HG03457 (cell line): ENCODE measurements at regions not wholly inside any gene's neighbourhood (a gene's known extent, or its start where the extent isn't known, plus 50 kb on each side); places are given as distances from the start of the nearest gene placed in this dataset.
"Not testable (repeated sequence)": the region's sequence is repeated elsewhere in the genome, so short reads cannot be mapped to it uniquely, and the experiment has no call there.

Experiments used
- ATAC-seq: cut with Tn5 transposase; IDR thresholded peaks from one replicate; pipeline ENCODE4 v1.9.1; 2021; ENCODE audit warnings: moderate number of reproducible peaks; ENCODE audit not compliant: unreplicated experiment

GRCh38 chr1:148386617-148387016 lies 96.5 kb downstream of the PPIAL4G start:
- ATAC-seq = no peak

- ATAC-seq = not testable (repeated sequence)
Measured at GRCh38 chr1:148386031-148386398, 97.1 kb downstream of the PPIAL4G start.

GRCh38 chr1:148385371-148386030 lies 97.6 kb downstream of the PPIAL4G start:
- no peak for ATAC-seq

GRCh38 chr1:148383966-148384365 lies 99.1 kb downstream of the PPIAL4G start:
- ATAC-seq = no peak

- ATAC-seq = no peak
Measured at GRCh38 chr1:148379697-148380096, 103.4 kb downstream of the PPIAL4G start.

GRCh38 chr1:148379170-148379500 lies 104.0 kb downstream of the PPIAL4G start:
- ATAC-seq = no peak

GRCh38 chr1:148377992-148378391 lies 105.1 kb downstream of the PPIAL4G start:
- ATAC-seq = not testable (repeated sequence)

- not testable (repeated sequence) for ATAC-seq
Measured at GRCh38 chr1:148377045-148377444, 106.1 kb downstream of the PPIAL4G start.

GRCh38 chr1:148374101-148374500 lies 109.0 kb downstream of the PPIAL4G start:
- ATAC-seq = no peak

GRCh38 chr1:148373192-148373925 lies 109.7 kb downstream of the PPIAL4G start:
- ATAC-seq = no peak

- no peak for ATAC-seq
Measured at GRCh38 chr1:148372731-148373130, 110.4 kb downstream of the PPIAL4G start.

- not testable (repeated sequence) for ATAC-seq
Measured at GRCh38 chr1:148372051-148372726, 110.9 kb downstream of the PPIAL4G start.

GRCh38 chr1:148371551-148371994 lies 111.5 kb downstream of the PPIAL4G start:
- ATAC-seq = not testable (repeated sequence)

GRCh38 chr1:148370661-148371060 lies 112.4 kb downstream of the PPIAL4G start:
- ATAC-seq = not testable (repeated sequence)

GRCh38 chr1:148367596-148367995 lies 115.5 kb downstream of the PPIAL4G start:
- no peak for ATAC-seq

GRCh38 chr1:148366136-148366753 lies 116.9 kb downstream of the PPIAL4G start:
- not testable (repeated sequence) for ATAC-seq

- not testable (repeated sequence) for ATAC-seq
Measured at GRCh38 chr1:148365151-148365550, 118.0 kb downstream of the PPIAL4G start.

- ATAC-seq = not testable (repeated sequence)
Measured at GRCh38 chr1:148363979-148364378, 119.1 kb downstream of the PPIAL4G start.

GRCh38 chr1:148363439-148363810 lies 119.7 kb downstream of the PPIAL4G start:
- no peak for ATAC-seq

GRCh38 chr1:148362626-148363438 lies 120.3 kb downstream of the PPIAL4G start:
- no peak for ATAC-seq

GRCh38 chr1:148362216-148362611 lies 120.9 kb downstream of the PPIAL4G start:
- ATAC-seq = no peak
